ENCODE measurements at regions not wholly inside any gene's neighbourhood (a gene's known extent, or its start where the extent isn't known, plus 50 kb on each side); places are given as distances from the start of the nearest gene placed in this dataset.
"Not testable (repeated sequence)": the region's sequence is repeated elsewhere in the genome, so short reads cannot be mapped to it uniquely, and the experiment has no call there.

GRCh38 chr13:31385540-31385939 lies 185.8 kb downstream of the B3GLCT start:
- H3K4me1 Mint-ChIP-seq: no peaks in the 10 kb centered on the region
- no peak overlapping the region for H3K4me3 Mint-ChIP-seq
- H3K27ac Mint-ChIP-seq: no peak overlapping the region
- H3K27me3 Mint-ChIP-seq: peaks cover 3% of the 10 kb centered on the region
- H3K9me3 Mint-ChIP-seq: no peaks in the 10 kb centered on the region
- no peaks in the 10 kb centered on the region for H3K36me3 Mint-ChIP-seq

- H3K4me1 Mint-ChIP-seq: no peaks in the 10 kb centered on the region
- no peak overlapping the region for H3K27ac Mint-ChIP-seq
- H3K27me3 Mint-ChIP-seq: peaks cover 2% of the 10 kb centered on the region
- peaks cover under 1% of the 10 kb centered on the region for H3K9me3 Mint-ChIP-seq
- no peak overlapping the region for H3K4me3 Mint-ChIP-seq
- H3K36me3 Mint-ChIP-seq: no peaks in the 10 kb centered on the region
Observed at GRCh38 chr13:31394506-31394905, 194.7 kb downstream of the B3GLCT start.

GRCh38 chr13:31395090-31395489 lies 195.3 kb downstream of the B3GLCT start:
- Mint-ChIP-seq H3K36me3 (peaks cover 4% of the 10 kb centered on the region), H3K4me1 (no peaks in the 10 kb centered on the region), H3K27ac (no peak overlapping the region), H3K9me3 (peaks cover 7% of the 10 kb centered on the region), H3K4me3 (no peak overlapping the region), H3K27me3 (peaks cover 2% of the 10 kb centered on the region)

GRCh38 chr13:31399690-31400089 lies 199.9 kb downstream of the B3GLCT start:
- Mint-ChIP-seq H3K27ac (no peak overlapping the region), H3K4me1 (no peaks in the 10 kb centered on the region), H3K4me3 (no peak overlapping the region), H3K36me3 (peaks cover 4% of the 10 kb centered on the region), H3K27me3 (no peaks in the 10 kb centered on the region), H3K9me3 (peaks cover 12% of the 10 kb centered on the region)

GRCh38 chr13:31403711-31404110 lies 203.9 kb downstream of the B3GLCT start:
- not testable (repeated sequence) for H3K36me3 Mint-ChIP-seq, H3K4me3 Mint-ChIP-seq, H3K27ac Mint-ChIP-seq, H3K27me3 Mint-ChIP-seq, H3K4me1 Mint-ChIP-seq
- peaks cover 12% of the 10 kb centered on the region for H3K9me3 Mint-ChIP-seq

- Mint-ChIP-seq H3K4me1 (no peaks in the 10 kb centered on the region), H3K36me3 (no peaks in the 10 kb centered on the region), H3K27ac (no peak overlapping the region), H3K9me3 (no peaks in the 10 kb centered on the region), H3K27me3 (no peaks in the 10 kb centered on the region), H3K4me3 (no peak overlapping the region)
Observed at GRCh38 chr13:31408927-31409326, 209.2 kb downstream of the B3GLCT start.

- Mint-ChIP-seq H3K4me3 (no peak overlapping the region), H3K27me3 (no peaks in the 10 kb centered on the region), H3K4me1 (no peaks in the 10 kb centered on the region), H3K36me3 (no peaks in the 10 kb centered on the region), H3K27ac (no peak overlapping the region), H3K9me3 (no peaks in the 10 kb centered on the region)
Observed at GRCh38 chr13:31409678-31410356, 210.0 kb downstream of the B3GLCT start.

- H3K27me3 Mint-ChIP-seq: no peaks in the 10 kb centered on the region
- H3K9me3 Mint-ChIP-seq: no peaks in the 10 kb centered on the region
- no peaks in the 10 kb centered on the region for H3K4me1 Mint-ChIP-seq
- no peak overlapping the region for H3K27ac Mint-ChIP-seq
- no peak overlapping the region for H3K4me3 Mint-ChIP-seq
- H3K36me3 Mint-ChIP-seq: no peaks in the 10 kb centered on the region
Observed at GRCh38 chr13:31413516-31413915, 213.7 kb downstream of the B3GLCT start.

GRCh38 chr13:31416066-31416465 lies 216.3 kb downstream of the B3GLCT start:
- H3K9me3 Mint-ChIP-seq: no peaks in the 10 kb centered on the region
- no peaks in the 10 kb centered on the region for H3K36me3 Mint-ChIP-seq
- H3K27me3 Mint-ChIP-seq: peaks cover 2% of the 10 kb centered on the region
- H3K4me3 Mint-ChIP-seq: no peak overlapping the region
- no peaks in the 10 kb centered on the region for H3K4me1 Mint-ChIP-seq
- no peak overlapping the region for H3K27ac Mint-ChIP-seq

- no peak overlapping the region for H3K27ac Mint-ChIP-seq
- no peaks in the 10 kb centered on the region for H3K36me3 Mint-ChIP-seq
- H3K4me3 Mint-ChIP-seq: no peak overlapping the region
- no peaks in the 10 kb centered on the region for H3K4me1 Mint-ChIP-seq
- H3K27me3 Mint-ChIP-seq: peaks cover 3% of the 10 kb centered on the region
- H3K9me3 Mint-ChIP-seq: no peaks in the 10 kb centered on the region
Observed at GRCh38 chr13:31418186-31418585, 218.4 kb downstream of the B3GLCT start.

GRCh38 chr13:31421756-31422155 lies 222.0 kb downstream of the B3GLCT start:
- Mint-ChIP-seq H3K27ac (no peak overlapping the region), H3K4me1 (peaks cover 4% of the 10 kb centered on the region), H3K9me3 (no peaks in the 10 kb centered on the region), H3K27me3 (peaks cover 3% of the 10 kb centered on the region), H3K36me3 (no peaks in the 10 kb centered on the region), H3K4me3 (no peak overlapping the region)

- H3K4me3 Mint-ChIP-seq: no peak overlapping the region
- no peaks in the 10 kb centered on the region for H3K36me3 Mint-ChIP-seq
- peaks cover 4% of the 10 kb centered on the region for H3K4me1 Mint-ChIP-seq
- H3K9me3 Mint-ChIP-seq: no peaks in the 10 kb centered on the region
- H3K27ac Mint-ChIP-seq: no peak overlapping the region
- peaks cover 2% of the 10 kb centered on the region for H3K27me3 Mint-ChIP-seq
Observed at GRCh38 chr13:31424130-31424729, 224.5 kb downstream of the B3GLCT start.

- Mint-ChIP-seq H3K36me3 (no peaks in the 10 kb centered on the region), H3K27ac (no peak overlapping the region), H3K27me3 (peaks cover 4% of the 10 kb centered on the region), H3K9me3 (no peaks in the 10 kb centered on the region), H3K4me1 (peaks cover 4% of the 10 kb centered on the region), H3K4me3 (no peak overlapping the region)
Observed at GRCh38 chr13:31426395-31426794, 226.6 kb downstream of the B3GLCT start.

GRCh38 chr13:31427151-31428100 lies 227.7 kb downstream of the B3GLCT start:
- H3K27me3 Mint-ChIP-seq: peaks cover 3% of the 10 kb centered on the region
- H3K4me1 Mint-ChIP-seq: peaks cover 4% of the 10 kb centered on the region
- H3K27ac Mint-ChIP-seq: no peak overlapping the region
- H3K9me3 Mint-ChIP-seq: no peaks in the 10 kb centered on the region
- no peaks in the 10 kb centered on the region for H3K36me3 Mint-ChIP-seq
- no peak overlapping the region for H3K4me3 Mint-ChIP-seq

- H3K27me3 Mint-ChIP-seq: peaks cover 3% of the 10 kb centered on the region
- no peak overlapping the region for H3K4me3 Mint-ChIP-seq
- H3K27ac Mint-ChIP-seq: no peak overlapping the region
- H3K4me1 Mint-ChIP-seq: no peaks in the 10 kb centered on the region
- H3K9me3 Mint-ChIP-seq: no peaks in the 10 kb centered on the region
- H3K36me3 Mint-ChIP-seq: no peaks in the 10 kb centered on the region
Observed at GRCh38 chr13:31431722-31432137, 232.0 kb downstream of the B3GLCT start.

GRCh38 chr13:31433207-31433606 lies 233.4 kb downstream of the B3GLCT start:
- no peaks in the 10 kb centered on the region for H3K4me1 Mint-ChIP-seq
- no peaks in the 10 kb centered on the region for H3K9me3 Mint-ChIP-seq
- peaks cover 3% of the 10 kb centered on the region for H3K27me3 Mint-ChIP-seq
- no peak overlapping the region for H3K4me3 Mint-ChIP-seq
- no peaks in the 10 kb centered on the region for H3K36me3 Mint-ChIP-seq
- no peak overlapping the region for H3K27ac Mint-ChIP-seq
